RWPE1 (cell line): ENCODE measurements at regions not wholly inside any gene's neighbourhood (a gene's known extent, or its start where the extent isn't known, plus 50 kb on each side); places are given as distances from the start of the nearest gene placed in this dataset.
"Not testable (repeated sequence)": the region's sequence is repeated elsewhere in the genome, so short reads cannot be mapped to it uniquely, and the experiment has no call there.

ENCODE experiments used
- CTCF ChIA-PET: fragments of 350-600 bp; sonication (Branson Sonifier 250); formaldehyde crosslinking; extraction: SDS; loops from one replicate; lab custom pipeline; 2021; lab: Yijun Ruan, JAX
- POLR2A ChIA-PET: fragments of 400-600 bp; formaldehyde crosslinking; extraction: SDS; loops from one replicate; lab custom pipeline; 2020; ENCODE audit warnings: antibody characterized with exemption; ENCODE audit not compliant: low non-redundant PET; lab: Yijun Ruan, JAX
- DNase-seq: peaks from one replicate; pipeline ENCODE4 v3.0.0; 2012; ENCODE audit warnings: low spot score
- H3K27ac ChIP-seq: fragments of 450-650 bp; 2 replicates; pipeline ENCODE4 v1.5.1; 2017
- TF ChIP-seq, protein P1 (sequence below): fragments of 450-650 bp; conservative IDR thresholded peaks from 2 replicates; pipeline ENCODE4 v1.5.1; 2017; ENCODE audit warnings: low read depth, mild to moderate bottlenecking

DNA sequence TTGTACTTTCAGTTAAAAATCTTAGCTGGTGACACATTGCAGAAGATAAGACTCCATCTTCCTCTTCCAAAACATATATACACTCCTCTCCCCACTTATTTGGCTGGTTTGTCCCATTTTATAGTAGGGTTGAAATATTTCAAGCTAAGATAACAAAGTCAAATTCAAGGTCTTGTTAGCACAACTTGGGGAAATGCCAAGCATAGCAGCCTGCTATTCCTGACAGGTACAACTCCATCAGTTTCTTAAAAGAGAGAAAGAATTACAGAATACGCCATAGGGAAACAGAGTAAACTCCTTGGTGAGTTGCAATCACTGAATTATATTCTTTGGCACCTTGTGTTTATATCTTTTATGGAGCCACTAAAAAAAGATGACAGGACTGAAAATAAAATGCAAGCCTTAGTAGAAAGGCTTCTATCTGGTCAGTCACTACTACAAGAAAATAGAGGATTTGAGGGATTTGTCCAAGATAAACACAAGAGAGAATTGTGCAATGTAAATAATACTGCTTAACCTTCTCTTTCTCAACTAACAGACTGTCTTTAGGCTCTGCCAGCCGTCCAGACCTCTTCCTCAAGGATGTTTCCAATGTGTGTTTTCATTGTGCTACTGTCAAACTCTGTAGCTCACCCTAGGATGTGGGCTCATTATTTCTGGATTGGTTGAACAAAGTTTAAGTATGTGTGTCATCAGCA lies 170.3 kb downstream of the VEGFC start:
- DNase-seq, result no peak
- no peak overlapping the region for H3K27ac ChIP-seq
- CTCF ChIA-PET, result interaction anchor here (0.7 kb wide), 1 partner anchor 544 kb away, joined by 3 read pairs; no protein-coding TSS in a partner anchor
- POLR2A ChIA-PET, result no interaction called here
- TF ChIP-seq, protein P1, sequence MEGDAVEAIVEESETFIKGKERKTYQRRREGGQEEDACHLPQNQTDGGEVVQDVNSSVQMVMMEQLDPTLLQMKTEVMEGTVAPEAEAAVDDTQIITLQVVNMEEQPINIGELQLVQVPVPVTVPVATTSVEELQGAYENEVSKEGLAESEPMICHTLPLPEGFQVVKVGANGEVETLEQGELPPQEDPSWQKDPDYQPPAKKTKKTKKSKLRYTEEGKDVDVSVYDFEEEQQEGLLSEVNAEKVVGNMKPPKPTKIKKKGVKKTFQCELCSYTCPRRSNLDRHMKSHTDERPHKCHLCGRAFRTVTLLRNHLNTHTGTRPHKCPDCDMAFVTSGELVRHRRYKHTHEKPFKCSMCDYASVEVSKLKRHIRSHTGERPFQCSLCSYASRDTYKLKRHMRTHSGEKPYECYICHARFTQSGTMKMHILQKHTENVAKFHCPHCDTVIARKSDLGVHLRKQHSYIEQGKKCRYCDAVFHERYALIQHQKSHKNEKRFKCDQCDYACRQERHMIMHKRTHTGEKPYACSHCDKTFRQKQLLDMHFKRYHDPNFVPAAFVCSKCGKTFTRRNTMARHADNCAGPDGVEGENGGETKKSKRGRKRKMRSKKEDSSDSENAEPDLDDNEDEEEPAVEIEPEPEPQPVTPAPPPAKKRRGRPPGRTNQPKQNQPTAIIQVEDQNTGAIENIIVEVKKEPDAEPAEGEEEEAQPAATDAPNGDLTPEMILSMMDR, result no peak

DNA sequence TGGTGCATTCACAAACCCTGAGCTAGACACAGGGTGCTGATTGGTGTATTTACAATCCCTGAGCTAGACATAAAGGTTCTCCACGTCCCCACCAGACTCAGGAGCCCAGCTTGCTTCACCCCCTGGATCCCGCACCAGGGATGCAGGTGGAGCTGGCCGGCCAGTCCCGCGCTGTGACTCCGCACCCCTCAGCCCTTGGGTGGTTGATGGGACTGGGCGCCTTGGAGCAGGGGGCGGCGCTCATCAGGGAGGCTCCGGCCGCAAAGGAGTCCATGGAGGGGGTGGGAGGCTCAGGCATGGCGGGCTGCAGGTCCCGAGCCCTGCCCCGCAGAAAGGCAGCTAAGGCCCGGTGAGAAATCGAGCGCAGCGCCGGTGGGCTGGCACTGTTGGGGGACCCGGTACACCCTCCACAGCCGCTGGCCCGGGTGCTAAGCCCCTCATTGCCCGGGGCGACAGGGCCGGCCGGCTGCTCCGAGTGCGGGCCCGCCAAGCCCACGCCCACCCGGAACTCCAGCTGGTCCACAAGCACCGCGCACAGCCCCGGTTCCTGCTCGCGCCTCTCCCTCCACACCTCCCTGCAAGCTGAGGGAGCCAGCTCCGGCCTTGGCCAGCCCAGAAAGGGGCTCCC lies 167.6 kb downstream of the VEGFC start:
- H3K27ac ChIP-seq, CTCF ChIA-PET, DNase-seq, POLR2A ChIA-PET: not testable (repeated sequence)

DNA sequence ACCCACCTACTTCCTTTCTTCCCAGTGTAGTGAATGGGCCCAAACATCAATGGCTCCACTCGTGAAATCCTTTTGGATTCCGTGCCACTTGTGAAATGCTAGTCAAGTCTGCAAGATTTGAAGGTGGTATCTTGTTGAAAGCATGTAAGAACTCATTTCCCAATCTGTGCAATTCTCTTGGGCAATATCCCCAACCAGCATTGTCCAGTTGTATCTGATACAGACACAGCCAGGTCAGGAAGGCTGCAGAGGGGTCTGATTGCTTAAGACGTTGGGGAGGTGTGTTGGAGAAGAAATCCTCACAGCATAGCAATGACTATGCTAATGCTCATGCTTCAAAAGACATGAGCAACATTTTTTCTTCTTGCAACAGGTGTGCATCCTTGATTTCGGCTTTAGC lies 164.8 kb downstream of the VEGFC start:
- POLR2A ChIA-PET, result no interaction called here
- no peak for DNase-seq
- H3K27ac ChIP-seq, result no peak overlapping the region
- CTCF ChIA-PET, result no interaction called here
- TF ChIP-seq, protein P1, result no peak

DNA sequence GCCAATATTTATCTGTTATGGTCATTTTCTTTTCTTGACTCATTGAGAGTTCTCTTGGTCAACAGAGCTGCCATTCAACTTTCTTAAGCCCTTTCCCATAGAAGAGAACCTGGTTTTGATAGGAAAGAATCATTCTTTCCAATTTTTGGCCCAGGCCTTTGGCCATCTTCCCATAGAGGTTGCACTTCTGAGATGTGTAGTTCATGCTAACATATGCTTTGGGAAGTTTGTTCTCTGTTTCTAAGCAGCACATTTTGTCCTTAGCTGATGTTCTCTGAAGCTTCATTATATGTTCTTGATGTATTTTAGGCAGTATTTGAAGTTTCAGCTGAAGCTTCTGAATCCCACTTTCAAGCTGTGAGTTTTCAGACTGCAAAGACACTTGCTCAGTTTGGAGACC lies 161.1 kb downstream of the VEGFC start:
- no peak for DNase-seq
- no peak overlapping the region for H3K27ac ChIP-seq
- CTCF ChIA-PET, result no interaction called here
- TF ChIP-seq, protein P1, result no peak
- POLR2A ChIA-PET, result no interaction called here
